ENCODE measurements at regions not wholly inside any gene's neighbourhood (a gene's known extent, or its start where the extent isn't known, plus 50 kb on each side); places are given as distances from the start of the nearest gene placed in this dataset.
"Not testable (repeated sequence)": the region's sequence is repeated elsewhere in the genome, so short reads cannot be mapped to it uniquely, and the experiment has no call there.

DNA sequence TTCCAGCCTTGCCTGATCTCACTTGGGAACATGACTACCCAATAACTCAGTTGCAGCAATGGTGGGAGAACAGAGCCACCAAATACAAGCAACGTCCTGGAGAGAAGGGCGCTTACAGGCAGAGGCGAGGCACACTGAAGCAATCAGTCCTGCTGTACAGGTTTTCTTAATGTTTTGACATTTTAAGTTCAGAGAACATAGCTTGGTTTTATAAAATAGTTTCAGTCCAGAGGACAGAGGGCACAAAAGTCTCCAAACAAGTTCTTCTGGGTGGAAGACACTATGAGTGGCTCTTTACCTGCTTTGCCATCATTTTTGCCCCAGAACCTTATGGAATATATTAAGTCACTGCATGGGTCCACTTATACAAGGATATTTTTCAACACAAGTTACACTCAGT lies 103.4 kb upstream of the KCNG1 start:
- Histone ChIP-seq H3K9me3 (no peaks in the 10 kb centered on the region), H3K4me1 (peaks cover 8% of the 10 kb centered on the region), H3K4me3 (no peak overlapping the region), H3K27ac (no peak overlapping the region), H3K27me3 (no peaks in the 10 kb centered on the region), H3K36me3 (ENCODE audit: low read depth, missing control alignments) (no peaks in the 10 kb centered on the region)
- TF ChIP-seq POLR2A (IDR thresholded peaks at IDR 0.05) = no peak
- TF ChIP-seq, protein P1, sequence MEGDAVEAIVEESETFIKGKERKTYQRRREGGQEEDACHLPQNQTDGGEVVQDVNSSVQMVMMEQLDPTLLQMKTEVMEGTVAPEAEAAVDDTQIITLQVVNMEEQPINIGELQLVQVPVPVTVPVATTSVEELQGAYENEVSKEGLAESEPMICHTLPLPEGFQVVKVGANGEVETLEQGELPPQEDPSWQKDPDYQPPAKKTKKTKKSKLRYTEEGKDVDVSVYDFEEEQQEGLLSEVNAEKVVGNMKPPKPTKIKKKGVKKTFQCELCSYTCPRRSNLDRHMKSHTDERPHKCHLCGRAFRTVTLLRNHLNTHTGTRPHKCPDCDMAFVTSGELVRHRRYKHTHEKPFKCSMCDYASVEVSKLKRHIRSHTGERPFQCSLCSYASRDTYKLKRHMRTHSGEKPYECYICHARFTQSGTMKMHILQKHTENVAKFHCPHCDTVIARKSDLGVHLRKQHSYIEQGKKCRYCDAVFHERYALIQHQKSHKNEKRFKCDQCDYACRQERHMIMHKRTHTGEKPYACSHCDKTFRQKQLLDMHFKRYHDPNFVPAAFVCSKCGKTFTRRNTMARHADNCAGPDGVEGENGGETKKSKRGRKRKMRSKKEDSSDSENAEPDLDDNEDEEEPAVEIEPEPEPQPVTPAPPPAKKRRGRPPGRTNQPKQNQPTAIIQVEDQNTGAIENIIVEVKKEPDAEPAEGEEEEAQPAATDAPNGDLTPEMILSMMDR (IDR thresholded peaks at IDR 0.05) = no peak
- WGBS, 2 donors = 82 to 91% methylated on average over 3 of the region's 3 CpGs
- no peak for DNase-seq
- intact Hi-C loops (cut with DNase I; ENCODE audit: low total_unique reads) = no loop called here

DNA sequence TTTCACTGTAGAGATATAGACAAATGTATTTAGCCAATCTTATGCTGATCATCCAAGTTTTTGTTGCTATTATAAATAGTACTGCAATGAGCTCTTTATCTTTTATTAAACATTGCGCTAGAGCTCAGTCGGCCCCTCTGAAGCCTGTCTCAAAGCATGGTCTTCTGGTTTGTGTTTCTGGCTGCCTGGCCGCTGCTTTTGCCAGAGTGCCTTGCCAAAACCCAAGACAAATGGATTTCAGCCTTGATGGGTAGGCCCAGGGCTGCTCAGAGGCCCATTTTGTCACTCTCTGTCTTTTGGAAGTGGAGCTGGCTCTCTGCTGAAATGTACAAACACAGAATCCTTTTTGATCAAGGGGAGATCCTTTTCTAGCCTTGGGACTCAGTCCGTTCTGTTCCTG lies 102.9 kb upstream of the KCNG1 start:
- no peaks in the 10 kb centered on the region for H3K9me3 ChIP-seq
- intact Hi-C loops (cut with DNase I; ENCODE audit: low total_unique reads) = no loop called here
- 57 to 62% methylated on average over 4 of the region's 4 CpGs for WGBS, 2 donors
- H3K36me3 ChIP-seq (ENCODE audit: low read depth, missing control alignments) = no peaks in the 10 kb centered on the region
- no peak for DNase-seq
- peaks cover 13% of the 10 kb centered on the region for H3K4me1 ChIP-seq
- H3K27me3 ChIP-seq = no peaks in the 10 kb centered on the region
- TF ChIP-seq, protein P1 (IDR thresholded peaks at IDR 0.05) = no peak
- TF ChIP-seq POLR2A (IDR thresholded peaks at IDR 0.05) = no peak
- H3K27ac ChIP-seq = peak overlapping the region in 1 of 2 donors; percentile 16
- no peak overlapping the region for H3K4me3 ChIP-seq

- H3K4me1 ChIP-seq = peaks cover 19% of the 10 kb centered on the region
- WGBS, 2 donors = 81 to 82% methylated on average over 5 of the region's 5 CpGs
- DNase-seq = no peak
- H3K27ac ChIP-seq = no peak overlapping the region
- no peak overlapping the region for H3K4me3 ChIP-seq
- H3K27me3 ChIP-seq = no peaks in the 10 kb centered on the region
- no peaks in the 10 kb centered on the region for H3K9me3 ChIP-seq
- intact Hi-C loops (cut with DNase I; ENCODE audit: low total_unique reads) = no loop called here
- TF ChIP-seq, protein P1 (IDR thresholded peaks at IDR 0.05) = no peak
- no peak for TF ChIP-seq POLR2A (IDR thresholded peaks at IDR 0.05)
- no peaks in the 10 kb centered on the region for H3K36me3 ChIP-seq (ENCODE audit: low read depth, missing control alignments)
These were observed 102.2 kb upstream of the KCNG1 start for GRCh38 chr20:51125105-51125504.

- WGBS, 2 donors = 89 to 90% methylated on average over 1 of the region's 1 CpG
- H3K4me3 ChIP-seq; H3K27ac ChIP-seq; DNase-seq; H3K36me3 ChIP-seq (ENCODE audit: low read depth, missing control alignments); H3K27me3 ChIP-seq; intact Hi-C loops (cut with DNase I; ENCODE audit: low total_unique reads); H3K9me3 ChIP-seq: not testable (repeated sequence)
- peaks cover 31% of the 10 kb centered on the region for H3K4me1 ChIP-seq
These were observed 101.0 kb upstream of the KCNG1 start for GRCh38 chr20:51123887-51124286.

- TF ChIP-seq, protein P1 (IDR thresholded peaks at IDR 0.05) = no peak
- no peak for TF ChIP-seq POLR2A (IDR thresholded peaks at IDR 0.05)
- peaks cover 38% of the 10 kb centered on the region for H3K4me1 ChIP-seq
- DNase-seq = no peak
- peak overlapping the region in 1 of 2 donors; percentile 44 for H3K27ac ChIP-seq
- H3K27me3 ChIP-seq = no peaks in the 10 kb centered on the region
- no peaks in the 10 kb centered on the region for H3K9me3 ChIP-seq
- intact Hi-C loops (cut with DNase I; ENCODE audit: low total_unique reads) = no loop called here
- no peak overlapping the region for H3K4me3 ChIP-seq
- no peaks in the 10 kb centered on the region for H3K36me3 ChIP-seq (ENCODE audit: low read depth, missing control alignments)
- 63 to 71% methylated on average over 7 of the region's 7 CpGs for WGBS, 2 donors
These were observed 100.2 kb upstream of the KCNG1 start for GRCh38 chr20:51122931-51123658.
